Cardiac fibroblast (primary cell): ENCODE measurements at regions not wholly inside any gene's neighbourhood (a gene's known extent, or its start where the extent isn't known, plus 50 kb on each side); places are given as distances from the start of the nearest gene placed in this dataset.

Experiments
- DNase-seq, 2 donors: peaks; one replicate each; pipeline versions ENCODE4 v3.0.0 to v3.0.0-alpha.2; 2010; ENCODE audit warnings: low read depth in 2 of 2
- H3K4me3 ChIP-seq, 2 donors: replicated peaks in 1 of 2; 1 replicate in 1 of 2; 2 replicates in 1 of 2; pipeline ENCODE4 v1.5.1; 2011; ENCODE audit warnings: low read depth in 2 of 2, low read length in 2 of 2, mild to moderate bottlenecking in 2 of 2, moderate library complexity in 1 of 2
- CTCF ChIP-seq: IDR thresholded peaks from one replicate; pipeline ENCODE4 v1.5.1; 2011; ENCODE audit warnings: low read depth, mild to moderate bottlenecking, low read length, inconsistent platforms

- no peak for TF ChIP-seq CTCF
- DNase-seq, result peak; percentile 50 to 78
Measured at GRCh38 chr17:72362376-72363088, 241.7 kb downstream of the SOX9 start.

GRCh38 chr17:72363089-72363610, 242.3 kb downstream of the SOX9 start:
- H3K4me3 ChIP-seq, result no peak overlapping the region
- TF ChIP-seq CTCF, result no peak
- no peak for DNase-seq

More at GRCh38 chr17:72362376-72363088, 241.7 kb downstream of the SOX9 start:
- H3K4me3 ChIP-seq, result no peak overlapping the region

- no peak overlapping the region for H3K4me3 ChIP-seq
- DNase-seq, result peak in 1 of 2 donors; percentile 45
- TF ChIP-seq CTCF, result no peak
Measured at GRCh38 chr17:72365857-72366414, 245.1 kb downstream of the SOX9 start.

GRCh38 chr17:72366626-72367025, 245.8 kb downstream of the SOX9 start:
- no peak overlapping the region for H3K4me3 ChIP-seq
- DNase-seq, result no peak
- no peak for TF ChIP-seq CTCF

- no peak overlapping the region for H3K4me3 ChIP-seq
- no peak for DNase-seq
- TF ChIP-seq CTCF, result no peak
Measured at GRCh38 chr17:72368191-72368590, 247.4 kb downstream of the SOX9 start.

- no peak for TF ChIP-seq CTCF
- no peak for DNase-seq
- no peak overlapping the region for H3K4me3 ChIP-seq
Measured at GRCh38 chr17:72369366-72369765, 248.5 kb downstream of the SOX9 start.
